NCI-H2227 (cell line): ENCODE measurements at regions not wholly inside any gene's neighbourhood (a gene's known extent, or its start where the extent isn't known, plus 50 kb on each side); places are given as distances from the start of the nearest gene placed in this dataset.

Experiments used
- DNase-seq: peaks from one replicate; lab custom pipeline; 2025; ENCODE audit not compliant: unreplicated experiment; lab: John Stamatoyannopoulos, UW

GRCh38 chr19:31402529-31403316, 53.5 kb upstream of the TSHZ3 start:
- DNase-seq, result no peak

GRCh38 chr19:31406106-31406505, 56.9 kb upstream of the TSHZ3 start:
- DNase-seq, result no peak

GRCh38 chr19:31408460-31409124, 59.4 kb upstream of the TSHZ3 start:
- no peak for DNase-seq

- DNase-seq, result no peak
Measured at GRCh38 chr19:31413353-31413752, 64.1 kb upstream of the TSHZ3 start.

DNA sequence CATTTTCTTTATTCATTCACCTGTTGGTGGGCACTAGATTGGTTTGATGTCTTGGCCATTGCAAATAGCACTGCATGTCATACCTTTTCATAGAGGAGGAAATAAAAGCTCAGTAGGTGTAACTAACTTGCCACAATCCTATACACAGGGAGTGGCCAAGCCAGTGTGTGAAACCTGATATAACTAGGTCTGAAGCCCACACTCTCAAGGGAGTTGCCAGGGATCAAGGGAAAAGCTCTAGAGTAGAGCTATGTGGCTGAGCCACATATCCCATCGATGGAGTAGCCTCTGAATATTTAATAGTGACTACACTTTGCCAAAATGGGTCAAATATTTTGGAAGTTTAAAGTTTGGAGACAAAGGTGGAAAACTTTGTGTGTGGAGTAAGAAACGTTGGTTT, 66.1 kb upstream of the TSHZ3 start:
- no peak for DNase-seq

DNA sequence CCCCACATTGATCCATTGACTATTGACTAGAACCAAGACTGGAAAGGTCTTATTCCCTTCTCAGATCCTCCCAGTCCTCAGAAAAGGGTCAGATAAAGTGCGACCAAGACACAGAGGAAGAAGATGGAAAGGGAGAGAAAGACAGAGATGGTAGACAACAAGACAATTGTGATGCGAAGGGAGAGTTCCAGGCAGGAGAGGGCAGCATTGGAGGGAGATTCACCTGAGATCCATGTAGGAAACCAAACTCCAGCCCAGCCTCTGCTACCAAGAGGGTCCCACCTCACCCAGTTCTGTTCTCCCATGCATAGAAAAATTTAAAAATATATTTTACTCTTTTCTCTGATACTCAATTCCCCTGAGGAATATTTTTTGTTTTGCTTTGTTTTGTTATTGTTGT, 67.3 kb upstream of the TSHZ3 start:
- no peak for DNase-seq

GRCh38 chr19:31418055-31418454, 68.8 kb upstream of the TSHZ3 start:
- DNase-seq, result no peak

DNA sequence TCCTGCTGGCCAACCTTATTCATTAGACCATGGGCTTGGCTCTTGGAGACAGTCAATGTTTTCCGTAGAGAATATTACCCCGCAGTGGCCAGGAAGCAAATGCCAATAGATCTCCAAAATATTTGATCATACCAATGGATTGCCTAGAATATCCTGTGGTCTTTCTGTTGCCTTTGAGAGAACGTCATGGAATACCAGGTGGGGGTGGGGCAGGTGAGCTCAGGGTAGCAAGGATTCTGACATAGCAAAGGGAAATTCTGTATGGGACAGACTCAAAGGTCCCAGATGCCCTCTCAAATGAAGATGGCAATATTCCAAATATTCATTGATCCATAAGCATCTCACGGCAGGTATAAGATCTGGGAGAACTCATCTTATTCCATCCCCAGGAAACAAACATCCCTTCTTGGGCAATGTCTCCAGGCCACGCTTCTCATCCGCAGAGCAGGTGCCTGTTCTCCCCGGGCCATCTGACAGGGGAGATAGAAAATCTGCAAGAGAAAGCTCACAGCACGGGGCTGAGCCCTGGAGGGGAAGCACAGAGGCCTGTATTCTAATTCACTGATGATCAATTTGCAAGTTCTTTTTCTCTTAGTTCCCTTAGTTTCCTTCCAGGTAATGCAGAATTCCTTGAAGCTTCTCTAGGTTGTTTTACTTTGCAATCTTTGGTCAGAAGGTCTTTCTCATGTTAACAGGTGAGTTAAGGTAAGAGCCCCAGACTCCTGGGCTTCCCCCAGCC, 69.6 kb upstream of the TSHZ3 start:
- DNase-seq, result no peak

- DNase-seq, result no peak
Measured at GRCh38 chr19:31419871-31420445, 70.7 kb upstream of the TSHZ3 start.

GRCh38 chr19:31421082-31421481, 71.8 kb upstream of the TSHZ3 start:
- DNase-seq, result no peak

DNA sequence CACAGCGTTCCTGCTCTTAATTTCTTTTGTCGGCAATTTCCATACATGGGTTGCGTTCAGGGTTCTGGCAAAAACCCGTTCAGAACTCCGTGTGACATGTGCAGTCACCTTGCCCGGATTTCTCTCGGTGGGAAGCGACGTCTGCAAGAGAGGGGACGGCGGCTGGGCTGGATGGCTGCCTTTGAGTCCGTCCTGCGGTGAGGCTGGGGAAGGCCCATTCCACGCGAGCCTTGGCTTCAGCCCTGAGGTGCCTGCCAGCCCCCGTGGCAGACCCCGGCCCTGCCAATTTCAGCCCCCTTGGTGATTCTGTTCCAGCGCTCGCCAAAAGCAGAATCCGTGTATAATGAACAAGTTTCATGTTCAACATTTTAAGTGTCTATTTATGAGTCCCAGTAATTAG, 72.6 kb upstream of the TSHZ3 start:
- DNase-seq, result no peak

DNA sequence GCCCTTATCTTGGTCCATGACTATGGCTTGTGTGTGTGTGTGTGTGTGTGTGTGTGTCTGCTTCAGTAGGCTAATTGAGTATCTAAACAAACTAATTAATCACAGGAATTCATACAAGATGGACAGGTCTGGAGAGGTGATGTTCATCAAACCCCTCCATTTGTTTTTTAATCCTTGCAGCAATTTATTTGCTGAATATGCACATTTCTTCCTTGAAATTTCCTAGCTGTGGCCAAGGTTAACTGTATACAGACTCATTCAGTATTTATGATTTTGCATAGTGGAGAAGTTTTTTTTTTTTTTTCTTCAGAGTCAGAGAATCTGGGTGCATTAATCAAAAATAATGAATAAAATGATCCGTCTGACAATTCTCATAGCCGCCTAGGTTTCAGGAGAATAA, 74.7 kb upstream of the TSHZ3 start:
- DNase-seq, result no peak

- DNase-seq, result no peak
Measured at GRCh38 chr19:31424861-31425620, 75.8 kb upstream of the TSHZ3 start.

- DNase-seq, result no peak
Measured at GRCh38 chr19:31427857-31428256, 78.6 kb upstream of the TSHZ3 start.

- DNase-seq, result no peak
Measured at GRCh38 chr19:31430381-31430780, 81.1 kb upstream of the TSHZ3 start.

DNA sequence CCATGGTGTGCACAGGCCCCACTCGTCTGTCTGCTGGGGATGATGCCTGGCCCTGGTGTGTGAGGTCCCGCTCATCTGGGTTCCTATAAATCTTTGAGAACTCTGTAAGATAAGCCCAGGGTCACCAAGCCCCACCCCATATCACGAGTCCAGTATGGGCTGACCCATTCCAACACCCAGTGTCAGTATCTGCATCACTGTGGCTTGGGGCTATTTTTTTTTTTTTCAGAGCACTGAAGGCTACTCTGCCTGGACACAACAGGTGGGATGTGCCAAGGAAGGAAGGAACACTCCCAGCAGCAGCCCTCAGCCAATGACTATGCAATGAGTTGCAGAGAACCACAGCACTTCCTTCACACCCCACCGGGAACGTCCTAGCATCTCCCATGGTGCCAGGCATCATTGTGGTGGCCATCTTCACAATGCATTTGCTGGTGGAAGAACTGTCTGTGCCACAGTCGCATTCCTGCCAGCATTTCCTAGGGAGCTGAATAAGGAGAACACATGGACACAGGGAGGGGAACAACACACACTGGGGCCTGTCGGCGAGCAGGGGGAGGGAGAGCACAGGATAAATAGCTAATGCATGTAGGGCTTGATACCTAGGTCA, 83.1 kb upstream of the TSHZ3 start:
- DNase-seq, result no peak

- no peak for DNase-seq
Measured at GRCh38 chr19:31436121-31436776, 87.0 kb upstream of the TSHZ3 start.

DNA sequence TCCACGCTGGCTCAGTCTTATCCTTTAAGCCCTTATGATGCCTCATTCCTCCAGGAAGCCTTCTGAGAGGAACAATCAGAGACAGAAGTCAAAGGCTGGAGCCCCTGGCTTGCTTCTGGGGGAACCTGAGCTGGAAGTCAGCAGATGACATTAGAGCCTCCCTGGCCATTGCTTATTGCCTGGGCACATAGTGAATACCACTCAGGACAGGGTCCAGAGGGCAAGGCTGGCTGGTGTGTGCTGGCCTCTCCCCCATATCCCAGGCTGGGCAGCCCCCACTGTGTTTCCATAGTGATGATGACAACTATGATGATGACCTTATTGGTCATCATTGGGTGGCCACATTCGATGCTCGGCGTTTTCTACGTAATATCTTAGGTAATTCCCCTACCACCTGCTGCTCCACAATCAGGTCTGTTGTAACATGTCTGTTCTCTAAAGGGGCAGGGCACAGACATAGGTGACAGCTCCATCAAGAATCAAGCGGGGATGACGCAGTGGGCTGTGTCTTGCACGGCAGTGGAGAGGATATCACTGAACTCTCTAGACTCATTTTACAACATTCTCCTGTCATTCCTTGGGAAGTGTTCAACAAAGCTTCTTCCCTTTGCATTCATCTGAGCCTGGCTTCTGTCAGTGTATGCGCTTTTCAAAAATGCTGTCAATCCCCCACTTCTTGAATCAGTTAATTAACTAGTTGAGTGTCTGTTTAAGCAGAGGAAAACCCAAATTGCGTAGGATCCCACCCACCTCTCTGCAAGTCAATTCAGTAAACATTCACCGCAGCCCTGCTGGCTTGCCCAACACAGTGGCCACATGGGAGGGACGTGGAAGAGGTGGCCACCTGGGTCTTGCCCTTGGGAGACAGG, 89.4 kb upstream of the TSHZ3 start:
- no peak for DNase-seq

- no peak for DNase-seq
Measured at GRCh38 chr19:31439270-31439573, 90.0 kb upstream of the TSHZ3 start.
